HG03159 (cell line): ENCODE measurements at regions not wholly inside any gene's neighbourhood (a gene's known extent, or its start where the extent isn't known, plus 50 kb on each side); places are given as distances from the start of the nearest gene placed in this dataset.

Experiments used
- ATAC-seq: cut with Tn5 transposase; IDR thresholded peaks from one replicate; pipeline ENCODE4 v1.9.1; 2021; ENCODE audit warnings: mild to moderate bottlenecking, moderate library complexity; ENCODE audit not compliant: unreplicated experiment

- ATAC-seq, result no peak
Measured at GRCh38 chr14:98445718-98446117, 826.3 kb downstream of the BCL11B start.

DNA sequence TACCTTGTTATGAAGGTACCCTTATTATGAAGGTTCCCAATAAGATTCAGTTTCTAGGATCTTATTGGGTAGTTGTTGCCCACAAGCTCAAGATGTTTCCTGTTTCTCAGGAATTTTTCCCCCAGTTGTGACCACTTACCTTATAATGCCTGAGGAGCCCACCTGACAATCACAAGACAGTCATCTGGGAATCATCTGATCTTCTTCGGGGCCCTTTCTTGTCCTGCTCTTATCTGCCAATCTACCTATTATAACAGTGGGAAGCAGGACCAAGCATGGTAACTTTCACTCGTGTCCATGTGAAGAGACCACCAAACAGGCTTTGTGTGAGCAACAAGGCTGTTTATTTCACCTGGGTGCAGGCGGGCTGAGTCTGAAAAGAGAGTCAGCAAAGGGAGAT is 825.5 kb downstream of the BCL11B start:
- ATAC-seq, result no peak

DNA sequence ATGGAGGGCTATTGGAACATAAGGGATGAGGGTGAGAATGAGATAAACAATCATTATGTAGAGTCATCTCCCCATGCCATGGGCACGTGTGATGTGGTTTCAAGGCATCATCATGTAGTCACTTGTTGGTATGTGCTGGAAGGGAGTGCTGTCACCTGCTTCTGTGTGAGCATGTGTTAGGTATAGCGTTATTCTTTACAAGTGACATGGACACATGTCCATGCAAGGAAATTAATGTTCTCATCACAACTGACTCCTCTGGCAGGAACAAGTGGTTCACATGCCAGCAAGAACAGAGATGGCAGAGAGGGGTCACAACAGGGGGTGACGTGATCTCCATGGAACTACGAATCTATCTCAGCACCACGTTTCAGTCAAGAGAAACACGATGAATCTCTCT is 815.8 kb downstream of the BCL11B start:
- no peak for ATAC-seq

GRCh38 chr14:98458702-98459101 is 813.3 kb downstream of the BCL11B start:
- ATAC-seq, result no peak

DNA sequence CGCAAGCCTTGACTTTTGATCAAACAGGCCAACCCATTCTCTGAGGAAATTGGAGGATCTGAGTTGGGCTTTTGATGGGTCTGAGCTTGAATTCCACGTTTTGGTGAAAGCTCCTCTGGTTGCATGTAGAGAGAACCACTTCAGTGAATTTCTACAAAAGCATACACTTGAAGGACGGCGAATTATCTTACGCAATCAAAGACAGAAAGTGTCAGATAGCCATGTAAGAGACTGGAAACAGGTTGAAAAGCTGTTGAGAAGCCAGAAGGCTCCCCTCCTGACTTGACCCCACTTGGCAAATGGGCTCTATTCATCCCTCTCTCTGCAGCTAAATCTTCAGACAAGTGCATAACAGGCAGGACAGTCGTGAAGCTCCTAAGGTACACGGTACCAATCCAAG is 809.1 kb downstream of the BCL11B start:
- ATAC-seq, result no peak

DNA sequence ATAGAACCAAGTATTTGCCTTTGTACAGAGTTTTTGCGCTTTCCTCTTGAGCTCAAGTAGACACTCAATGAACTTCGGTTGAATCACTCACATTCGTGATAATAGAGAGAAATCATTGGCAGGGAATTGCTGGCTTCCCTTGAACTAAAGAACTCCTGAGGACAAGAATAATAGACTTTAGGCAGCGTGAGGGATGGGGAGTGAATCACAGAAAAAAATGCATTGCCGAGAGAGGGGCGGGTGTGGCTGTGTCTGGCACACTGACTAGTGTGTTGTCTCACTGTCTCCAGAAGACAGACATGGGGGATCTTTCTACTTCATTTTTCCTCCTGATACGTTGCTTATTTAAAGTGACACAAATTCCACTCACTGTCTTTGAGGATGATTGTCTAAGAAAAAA is 805.2 kb downstream of the BCL11B start:
- ATAC-seq, result no peak

DNA sequence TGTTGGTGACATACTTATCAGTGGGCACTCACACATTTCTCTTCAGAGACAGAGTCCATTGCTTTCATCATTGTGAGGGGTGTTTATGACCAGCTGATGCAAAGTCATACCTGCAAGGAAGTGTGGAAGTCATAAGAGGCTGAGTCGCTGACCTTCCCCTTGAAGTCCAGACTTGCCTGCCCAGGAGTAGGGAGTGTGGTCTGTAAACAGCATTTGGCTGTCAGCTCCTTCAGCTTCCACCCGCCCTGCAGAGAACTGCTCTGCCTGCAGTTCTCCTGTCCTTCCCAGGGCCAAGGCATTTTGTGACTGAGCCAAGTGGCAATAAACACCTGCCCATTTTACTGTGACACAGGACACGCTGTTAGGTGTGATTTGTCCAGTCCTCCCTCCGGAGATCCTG is 801.3 kb downstream of the BCL11B start:
- ATAC-seq, result no peak

- no peak for ATAC-seq
Measured at GRCh38 chr14:98474900-98475299, 797.1 kb downstream of the BCL11B start.

GRCh38 chr14:98477935-98478334 is 794.1 kb downstream of the BCL11B start:
- no peak for ATAC-seq

DNA sequence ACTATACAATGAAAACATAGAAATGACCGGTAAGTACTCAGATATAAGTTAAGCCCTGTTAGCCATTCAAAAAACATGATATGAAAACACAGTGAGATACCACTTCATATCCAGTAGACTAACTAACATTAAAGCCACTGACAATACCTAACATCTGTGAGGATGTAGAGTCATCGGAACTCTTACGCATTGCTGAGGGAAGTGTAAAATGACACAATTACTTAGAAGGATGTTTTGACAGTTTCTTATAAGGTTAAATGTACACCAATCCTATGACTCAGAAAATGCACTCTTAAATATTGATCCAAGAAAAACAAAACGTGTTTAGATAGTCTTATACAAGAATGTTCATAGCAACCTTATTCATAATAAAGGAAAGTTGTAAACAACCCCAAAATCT is 782.9 kb downstream of the BCL11B start:
- no peak for ATAC-seq

DNA sequence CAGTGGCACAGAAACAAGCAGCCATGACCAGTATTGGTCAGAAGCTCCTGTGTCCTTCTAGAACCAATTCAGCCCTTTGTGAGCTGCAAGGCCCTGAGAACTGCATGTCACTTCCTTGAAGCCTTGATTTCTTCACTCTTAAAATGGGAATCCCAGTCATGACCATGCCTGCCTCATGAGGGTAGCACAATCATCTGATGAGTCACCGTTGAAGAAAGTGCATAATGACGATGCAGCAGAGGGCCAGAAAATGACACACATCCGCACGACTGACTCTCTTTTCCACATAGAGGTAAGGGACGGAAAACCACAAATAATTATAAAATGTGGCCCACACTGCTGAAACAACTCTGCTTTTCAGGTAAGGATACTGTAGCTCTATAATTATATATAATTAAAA is 777.4 kb downstream of the BCL11B start:
- no peak for ATAC-seq

DNA sequence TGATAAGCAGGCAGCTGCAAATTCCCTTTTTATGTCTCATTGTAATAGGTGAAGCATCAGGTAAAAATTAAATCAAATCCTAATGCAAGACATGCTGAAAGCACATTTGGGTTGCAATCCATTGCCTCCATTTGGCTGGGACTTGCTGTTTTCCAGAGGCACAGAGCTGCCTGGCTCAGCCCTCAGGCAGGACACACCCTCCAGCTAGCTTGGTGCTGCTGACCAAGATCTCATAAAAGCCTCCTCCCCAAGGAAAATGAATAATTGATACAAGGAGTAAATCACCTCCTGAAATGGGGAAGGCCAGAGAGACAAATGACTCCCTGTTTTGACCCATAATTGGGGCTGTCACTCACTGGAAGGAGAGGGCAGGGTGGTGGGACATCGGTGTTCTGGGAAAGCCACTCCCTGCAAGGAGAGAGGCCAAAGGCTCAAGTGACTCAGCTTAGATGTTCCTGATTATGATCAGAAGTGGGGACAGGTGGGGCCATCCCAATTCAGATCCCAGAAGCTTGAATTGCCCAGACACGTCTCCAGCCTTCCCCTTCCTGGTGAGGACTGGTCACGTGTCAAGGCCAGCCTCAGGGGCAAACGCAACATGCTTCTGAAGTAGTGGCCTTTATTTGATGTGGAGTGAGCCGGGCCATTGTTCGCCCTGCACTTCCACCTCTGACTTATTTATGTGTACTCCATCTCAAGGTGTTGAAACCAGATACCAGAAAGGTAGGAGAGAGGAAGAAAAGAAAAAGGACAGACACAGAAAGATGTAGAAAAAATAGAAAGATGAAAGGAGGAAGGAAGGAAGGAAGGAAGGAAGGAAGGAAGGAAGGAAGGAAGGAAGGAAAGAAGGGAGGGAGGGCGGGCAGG is 773.7 kb downstream of the BCL11B start:
- no peak for ATAC-seq

DNA sequence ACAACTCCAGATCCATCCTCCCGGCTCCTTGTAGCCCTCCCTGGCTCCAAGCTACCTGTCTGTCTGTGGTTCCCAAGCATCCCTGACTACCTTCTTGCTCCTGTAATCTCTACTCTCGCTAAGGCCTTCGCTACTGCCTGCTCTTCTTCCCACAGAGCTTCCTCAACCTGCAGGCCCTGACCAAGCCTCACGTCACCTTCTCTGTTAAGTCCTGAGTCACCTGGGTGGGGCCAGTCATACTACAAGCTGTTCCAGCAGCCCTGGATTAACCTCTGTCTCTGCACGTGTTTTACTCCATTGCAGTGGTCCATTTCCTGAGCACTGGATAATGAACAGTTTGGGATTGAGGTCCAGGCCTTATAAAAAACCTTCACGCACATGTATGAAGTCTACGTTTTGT is 770.7 kb downstream of the BCL11B start:
- no peak for ATAC-seq

- ATAC-seq, result no peak
Measured at GRCh38 chr14:98501836-98502235, 770.2 kb downstream of the BCL11B start.

- no peak for ATAC-seq
Measured at GRCh38 chr14:98503086-98503815, 768.7 kb downstream of the BCL11B start.

DNA sequence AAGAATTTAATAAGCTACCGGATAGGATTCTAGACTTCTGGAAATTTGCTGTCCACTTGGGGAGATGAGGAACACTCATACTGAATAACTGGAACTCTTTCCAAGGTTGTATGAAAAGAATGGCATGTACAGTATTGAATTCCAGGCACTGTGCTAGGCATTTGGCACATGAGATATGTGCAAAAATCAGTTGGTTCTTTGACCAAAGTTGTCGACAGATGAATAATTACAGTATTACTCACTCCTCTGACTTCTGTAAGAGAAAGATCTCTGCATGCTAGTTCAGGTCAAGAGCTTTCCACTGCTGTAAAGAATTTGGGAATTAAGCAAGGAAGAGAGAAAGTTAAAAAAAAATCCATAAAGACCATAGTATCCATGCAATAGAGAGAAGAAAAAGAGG is 764.7 kb downstream of the BCL11B start:
- ATAC-seq, result no peak

GRCh38 chr14:98510392-98510791 is 761.6 kb downstream of the BCL11B start:
- ATAC-seq, result no peak

DNA sequence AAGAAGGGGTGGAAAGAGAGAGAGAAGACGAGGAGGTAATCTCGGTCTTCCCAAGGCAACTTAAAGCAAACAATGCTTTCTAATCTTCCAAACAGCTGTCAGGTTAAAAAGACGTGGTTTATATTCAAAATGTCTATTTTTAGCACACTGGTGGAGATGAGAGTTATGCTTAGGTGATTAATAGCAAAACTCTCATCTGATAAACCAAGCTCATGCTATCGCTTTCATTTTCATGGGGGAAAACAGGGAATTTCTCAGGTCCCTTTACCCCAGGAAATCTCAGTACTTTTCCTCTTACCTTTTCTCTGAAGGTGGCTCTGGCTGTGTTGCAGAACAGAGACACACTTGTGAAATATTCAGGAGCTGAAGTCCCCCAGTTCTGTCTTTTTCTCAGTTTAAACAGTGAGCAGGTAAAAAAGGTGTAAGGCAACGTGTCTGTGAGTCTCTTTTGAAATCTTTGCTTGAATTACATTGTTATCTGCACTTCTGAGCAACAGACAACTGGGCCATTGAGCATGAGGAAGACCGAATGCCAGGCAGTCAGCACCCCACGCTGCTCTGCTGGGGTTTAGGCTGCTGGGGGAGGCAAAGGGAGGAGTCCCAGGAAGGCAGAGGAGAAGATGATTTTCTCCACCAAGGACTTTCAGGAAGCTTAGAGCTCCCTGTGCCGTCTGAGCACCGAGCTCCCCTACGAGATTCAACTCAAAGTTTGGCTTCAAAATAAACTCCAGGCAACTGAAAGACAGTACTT is 759.3 kb downstream of the BCL11B start:
- ATAC-seq, result no peak

DNA sequence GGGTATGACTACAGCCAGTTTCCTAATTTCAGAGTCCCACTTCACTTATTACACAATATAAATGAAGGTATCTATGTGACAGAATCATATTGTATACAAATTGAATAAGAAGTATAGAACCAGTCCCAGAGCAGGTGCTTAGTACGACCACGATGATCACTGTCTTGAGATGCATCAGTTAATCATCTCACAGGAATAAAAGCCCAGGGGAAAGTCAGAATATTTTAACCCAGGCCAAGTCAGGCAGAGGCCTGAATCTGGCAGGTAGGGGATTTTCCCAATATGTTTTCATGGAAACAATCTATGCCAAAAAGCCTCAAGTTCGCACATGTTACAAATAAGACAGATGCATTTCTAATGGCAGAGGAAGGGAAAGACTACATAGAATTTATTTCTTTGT is 758.4 kb downstream of the BCL11B start:
- ATAC-seq, result no peak

DNA sequence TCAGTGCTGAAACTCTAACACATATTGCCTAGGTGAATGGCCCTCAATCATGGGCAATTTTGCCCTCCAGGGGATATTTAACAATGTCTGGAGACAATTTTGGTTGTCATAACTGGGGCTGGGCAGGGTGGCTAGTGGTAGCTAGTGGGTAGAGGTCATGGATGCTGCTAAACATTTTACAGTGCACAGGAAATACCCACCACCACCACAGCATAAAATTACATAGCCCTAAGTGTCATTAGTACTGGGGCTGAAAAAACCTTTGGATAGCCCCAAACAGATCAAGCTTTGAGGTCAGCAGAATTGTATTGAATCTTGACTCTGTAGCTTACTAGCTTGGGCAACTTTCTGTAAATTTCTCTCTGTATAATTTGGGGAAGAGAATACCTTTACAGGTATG is 758.0 kb downstream of the BCL11B start:
- no peak for ATAC-seq

DNA sequence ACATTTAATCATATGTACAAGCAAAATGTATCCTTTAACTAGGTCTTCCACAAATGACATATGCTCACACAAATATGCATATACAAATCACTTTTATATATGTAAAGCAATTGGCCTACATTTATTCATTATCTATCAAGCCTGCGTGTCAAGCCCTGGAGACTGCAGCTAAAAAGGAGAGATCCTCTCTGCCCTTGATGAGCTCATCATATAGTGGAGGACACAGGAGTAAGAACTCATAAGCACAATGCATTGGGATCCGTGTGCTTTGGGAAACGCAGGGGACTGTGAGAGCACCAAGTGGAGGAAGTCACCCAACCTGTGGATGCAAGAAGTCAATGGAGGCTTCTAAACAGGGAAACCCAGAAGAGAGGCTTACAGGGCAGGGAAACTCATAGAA is 735.7 kb downstream of the BCL11B start:
- ATAC-seq, result no peak

GRCh38 chr14:98542316-98542715 is 729.7 kb downstream of the BCL11B start:
- no peak for ATAC-seq
